Choroid plexus epithelial cell (primary cell): ENCODE measurements at regions not wholly inside any gene's neighbourhood (a gene's known extent, or its start where the extent isn't known, plus 50 kb on each side); places are given as distances from the start of the nearest gene placed in this dataset.

ENCODE experiments used
- DNase-seq: peaks from one replicate; pipeline ENCODE4 v3.0.0-alpha.2; 2010; ENCODE audit warnings: low read depth
- H3K4me3 ChIP-seq: 2 replicates; pipeline ENCODE4 v1.5.1; 2011; ENCODE audit warnings: low read depth, mild to moderate bottlenecking, control low read depth, low read length, moderate library complexity
- CTCF ChIP-seq: conservative IDR thresholded peaks from 2 replicates; pipeline ENCODE4 v1.5.1; 2011; ENCODE audit warnings: low read depth, mild to moderate bottlenecking, control low read depth, inconsistent platforms, low read length, moderate library complexity

GRCh38 chr9:135209852-135210251, 122.4 kb downstream of the OLFM1 start:
- no peak for TF ChIP-seq CTCF
- peak; percentile 3 for DNase-seq
- no peak overlapping the region for H3K4me3 ChIP-seq

- H3K4me3 ChIP-seq = no peak overlapping the region
- no peak for TF ChIP-seq CTCF
Observed at GRCh38 chr9:135210676-135211523, 123.4 kb downstream of the OLFM1 start.

GRCh38 chr9:135211524-135211890, 124.0 kb downstream of the OLFM1 start:
- H3K4me3 ChIP-seq = no peak overlapping the region
- TF ChIP-seq CTCF = no peak
- DNase-seq = no peak

More at GRCh38 chr9:135210676-135211523, 123.4 kb downstream of the OLFM1 start:
- no peak for DNase-seq

GRCh38 chr9:135212961-135213360, 125.5 kb downstream of the OLFM1 start:
- no peak overlapping the region for H3K4me3 ChIP-seq
- no peak for DNase-seq
- no peak for TF ChIP-seq CTCF

- no peak for TF ChIP-seq CTCF
Observed at GRCh38 chr9:135213566-135213965, 126.1 kb downstream of the OLFM1 start.

GRCh38 chr9:135214054-135214640, 126.7 kb downstream of the OLFM1 start:
- H3K4me3 ChIP-seq = no peak overlapping the region
- no peak for TF ChIP-seq CTCF
- no peak for DNase-seq

More at GRCh38 chr9:135213566-135213965, 126.1 kb downstream of the OLFM1 start:
- H3K4me3 ChIP-seq = no peak overlapping the region
- no peak for DNase-seq

- H3K4me3 ChIP-seq = no peak overlapping the region
- no peak for DNase-seq
- TF ChIP-seq CTCF = no peak
Observed at GRCh38 chr9:135214706-135215105, 127.2 kb downstream of the OLFM1 start.
